ENCODE measurements at regions not wholly inside any gene's neighbourhood (a gene's known extent, or its start where the extent isn't known, plus 50 kb on each side); places are given as distances from the start of the nearest gene placed in this dataset.
"Not testable (repeated sequence)": the region's sequence is repeated elsewhere in the genome, so short reads cannot be mapped to it uniquely, and the experiment has no call there.

- no peak for DNase-seq
These were observed 1444.6 kb downstream of the SUCLG1 start for GRCh38 chr2:83014462-83014861.

GRCh38 chr2:83006961-83007360, 1452.1 kb downstream of the SUCLG1 start:
- DNase-seq: no peak

GRCh38 chr2:83003555-83003954, 1455.5 kb downstream of the SUCLG1 start:
- DNase-seq: no peak

- DNase-seq: no peak
These were observed 1456.4 kb downstream of the SUCLG1 start for GRCh38 chr2:83002706-83003105.

- DNase-seq: no peak
These were observed 1460.3 kb downstream of the SUCLG1 start for GRCh38 chr2:82998781-82999180.

GRCh38 chr2:82996217-82996616, 1462.9 kb downstream of the SUCLG1 start:
- no peak for DNase-seq

- no peak for DNase-seq
These were observed 1464.9 kb downstream of the SUCLG1 start for GRCh38 chr2:82994151-82994550.

GRCh38 chr2:82993609-82994008, 1465.5 kb downstream of the SUCLG1 start:
- DNase-seq: no peak

GRCh38 chr2:82992968-82993367, 1466.1 kb downstream of the SUCLG1 start:
- DNase-seq: no peak

- DNase-seq: not testable (repeated sequence)
These were observed 1471.4 kb downstream of the SUCLG1 start for GRCh38 chr2:82987706-82988105.

- DNase-seq: no peak
These were observed 1472.2 kb downstream of the SUCLG1 start for GRCh38 chr2:82986899-82987298.

- no peak for DNase-seq
These were observed 1473.4 kb downstream of the SUCLG1 start for GRCh38 chr2:82985572-82986197.

GRCh38 chr2:82968358-82968757, 1490.7 kb downstream of the SUCLG1 start:
- DNase-seq: no peak

- DNase-seq: no peak
These were observed 1494.7 kb downstream of the SUCLG1 start for GRCh38 chr2:82964341-82964740.

- DNase-seq: no peak
These were observed 1499.4 kb downstream of the SUCLG1 start for GRCh38 chr2:82959727-82960126.

GRCh38 chr2:82954868-82955267, 1504.2 kb downstream of the SUCLG1 start:
- no peak for DNase-seq

GRCh38 chr2:82939211-82939610, 1519.9 kb downstream of the SUCLG1 start:
- DNase-seq: no peak

GRCh38 chr2:82938321-82938845, 1520.7 kb downstream of the SUCLG1 start:
- DNase-seq: not testable (repeated sequence)

- DNase-seq: no peak
These were observed 1545.5 kb downstream of the SUCLG1 start for GRCh38 chr2:82913566-82913965.

GRCh38 chr2:82896117-82896516, 1563.0 kb downstream of the SUCLG1 start:
- no peak for DNase-seq

GRCh38 chr2:82893190-82893589, 1565.9 kb downstream of the SUCLG1 start:
- DNase-seq: no peak

GRCh38 chr2:82879803-82880202, 1579.3 kb downstream of the SUCLG1 start:
- no peak for DNase-seq

- no peak for DNase-seq
These were observed 1583.2 kb downstream of the SUCLG1 start for GRCh38 chr2:82875858-82876257.

GRCh38 chr2:82857967-82858366, 1601.1 kb downstream of the SUCLG1 start:
- no peak for DNase-seq

- DNase-seq: no peak
These were observed 1605.8 kb downstream of the SUCLG1 start for GRCh38 chr2:82853299-82853698.

Measured in left hindlimb (tissue), 1 donor.